ENCODE measurements at regions not wholly inside any gene's neighbourhood (a gene's known extent, or its start where the extent isn't known, plus 50 kb on each side); places are given as distances from the start of the nearest gene placed in this dataset.

- no peak for TF ChIP-seq MAX (IDR thresholded peaks at IDR 0.05)
- TF ChIP-seq BCL11A (IDR thresholded peaks at IDR 0.05; ENCODE audit: low read depth in 2 of 2, low read length in 2 of 2): no peak
- TF ChIP-seq TAF1 (IDR thresholded peaks at IDR 0.05; ENCODE audit: low read depth, low read length): no peak
Measured at GRCh38 chr2:234606896-234607295, 110.0 kb upstream of the ARL4C start (continued).
